HG03442 (cell line): ENCODE measurements at regions not wholly inside any gene's neighbourhood (a gene's known extent, or its start where the extent isn't known, plus 50 kb on each side); places are given as distances from the start of the nearest gene placed in this dataset.

Experiments used
- ATAC-seq: cut with Tn5 transposase; IDR thresholded peaks from one replicate; pipeline ENCODE4 v1.9.1; 2021; ENCODE audit warnings: mild to moderate bottlenecking, moderate library complexity; ENCODE audit not compliant: unreplicated experiment

DNA sequence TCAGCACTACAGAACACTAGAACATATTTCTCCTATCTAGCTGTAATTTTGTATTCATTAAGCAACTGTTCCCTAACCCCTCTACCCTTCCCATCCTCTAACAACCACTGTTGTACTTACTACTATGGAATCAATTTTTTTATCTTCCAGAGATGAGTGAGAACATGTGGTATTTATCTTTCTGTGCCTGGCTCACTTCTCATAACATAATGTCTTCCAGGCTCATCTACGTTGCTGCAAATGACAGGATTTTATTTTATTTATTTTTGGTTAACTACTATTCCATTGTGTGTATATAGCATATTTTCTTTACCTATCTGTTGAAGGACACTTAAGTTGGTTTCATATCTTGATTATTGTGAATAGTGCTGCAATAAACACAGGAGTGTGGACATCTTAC is 200.9 kb upstream of the CHRM2 start:
- no peak for ATAC-seq

GRCh38 chr7:136665878-136666509 is 202.5 kb upstream of the CHRM2 start:
- ATAC-seq, result no peak

- no peak for ATAC-seq
These were observed 203.9 kb upstream of the CHRM2 start for GRCh38 chr7:136664537-136664936.

GRCh38 chr7:136657482-136657921 is 210.9 kb upstream of the CHRM2 start:
- ATAC-seq, result no peak

GRCh38 chr7:136656516-136656915 is 211.9 kb upstream of the CHRM2 start:
- ATAC-seq, result no peak

GRCh38 chr7:136655414-136655813 is 213.0 kb upstream of the CHRM2 start:
- no peak for ATAC-seq

DNA sequence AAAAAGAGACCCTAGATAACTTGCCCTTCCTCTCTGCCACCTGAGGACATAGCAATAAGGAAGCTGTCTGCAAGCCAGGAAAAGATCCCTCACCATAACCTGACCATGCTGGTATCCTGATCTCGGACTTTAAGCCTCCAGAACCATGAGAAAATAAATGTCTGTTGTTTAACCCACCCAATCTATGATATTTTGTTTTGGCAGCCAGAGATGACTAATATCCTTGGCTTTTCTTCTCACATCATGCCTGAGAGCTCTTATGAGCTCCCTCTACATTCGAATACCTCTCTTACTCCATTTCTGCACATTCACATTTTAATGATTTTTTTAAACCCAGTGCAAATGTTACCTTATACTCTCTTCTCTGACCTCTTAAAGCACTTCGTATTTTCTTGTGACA is 214.0 kb upstream of the CHRM2 start:
- no peak for ATAC-seq

GRCh38 chr7:136652635-136653370 is 215.6 kb upstream of the CHRM2 start:
- ATAC-seq, result no peak

DNA sequence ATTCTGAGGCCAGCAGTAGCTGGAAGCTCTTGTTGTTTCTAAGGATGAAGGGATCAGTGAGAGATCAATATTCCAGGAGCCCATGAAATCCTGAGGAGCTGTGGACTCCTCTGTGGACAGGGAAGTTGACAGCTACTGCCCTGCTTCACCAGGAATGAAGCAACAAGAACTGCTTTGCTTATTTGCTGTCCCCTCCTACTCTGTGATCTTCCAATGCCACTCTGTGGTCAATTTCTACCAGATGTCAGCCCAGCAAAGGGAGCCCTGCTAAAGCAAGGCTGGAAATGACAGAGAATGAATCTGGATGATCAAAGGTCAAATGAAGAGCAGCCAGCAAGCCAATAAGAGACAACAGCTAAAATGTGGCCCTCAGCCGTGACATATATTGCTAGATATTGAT is 227.5 kb upstream of the CHRM2 start:
- ATAC-seq, result no peak

DNA sequence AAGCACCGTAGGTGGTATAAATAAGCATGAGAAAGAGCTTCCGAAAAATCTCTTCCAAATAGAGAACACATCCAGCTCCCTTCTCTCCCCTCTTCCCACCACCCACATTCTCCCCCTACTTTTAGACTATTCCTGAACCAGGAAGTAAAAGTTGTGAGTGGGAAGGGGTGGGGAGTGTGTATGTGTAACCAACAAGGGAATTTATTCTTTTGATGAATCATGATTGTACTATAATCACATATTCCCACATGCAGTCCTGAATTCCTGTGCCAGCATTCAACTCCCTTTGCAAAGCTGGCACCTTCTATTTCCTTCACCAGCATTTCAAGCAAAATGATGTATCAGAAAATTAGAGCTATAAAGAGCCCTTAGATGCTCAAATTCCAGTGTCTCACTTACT is 230.6 kb upstream of the CHRM2 start:
- no peak for ATAC-seq

- no peak for ATAC-seq
These were observed 232.7 kb upstream of the CHRM2 start for GRCh38 chr7:136635751-136636150.

- no peak for ATAC-seq
These were observed 249.6 kb upstream of the CHRM2 start for GRCh38 chr7:136618818-136619217.

DNA sequence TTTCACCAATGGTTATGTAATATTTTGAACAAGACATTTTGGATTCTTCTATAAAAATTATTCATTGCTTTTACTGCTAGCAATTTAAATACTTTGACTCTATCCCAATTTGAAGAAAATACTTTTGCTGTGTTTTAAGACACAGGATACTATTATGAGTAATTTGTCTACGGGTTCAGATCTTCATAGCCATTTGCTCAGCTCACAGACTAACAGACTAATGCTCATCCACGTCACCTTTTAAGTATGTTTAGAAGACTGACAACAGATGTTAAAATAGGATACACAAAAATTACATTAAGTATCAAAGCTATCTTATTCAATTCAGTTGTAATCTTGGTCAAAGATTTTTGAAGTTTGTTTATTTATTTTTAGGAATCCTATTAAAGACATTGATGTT is 251.3 kb upstream of the CHRM2 start:
- no peak for ATAC-seq

GRCh38 chr7:136605532-136606329 is 262.7 kb upstream of the CHRM2 start:
- ATAC-seq, result no peak

DNA sequence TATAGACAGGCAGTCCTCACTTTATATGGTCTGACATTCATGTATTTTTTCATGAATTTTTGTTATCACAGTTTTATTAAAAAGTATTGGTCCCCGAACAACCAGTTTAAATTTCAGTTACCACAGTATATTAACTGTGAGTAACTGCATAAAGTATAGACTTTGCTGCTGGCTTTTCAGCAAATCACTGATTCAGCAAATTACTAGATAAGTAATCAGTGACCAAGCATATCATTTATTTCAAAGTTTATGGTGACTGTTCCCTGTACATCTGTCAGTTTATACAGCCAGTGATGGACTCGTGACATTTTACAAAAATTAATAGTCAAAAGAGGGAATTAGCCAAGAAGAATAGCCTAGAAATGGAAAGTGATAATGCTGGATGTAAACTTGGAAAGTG is 266.7 kb upstream of the CHRM2 start:
- ATAC-seq, result no peak

GRCh38 chr7:136600475-136600874 is 268.0 kb upstream of the CHRM2 start:
- ATAC-seq, result no peak

GRCh38 chr7:136594739-136595144 is 273.7 kb upstream of the CHRM2 start:
- ATAC-seq, result no peak

DNA sequence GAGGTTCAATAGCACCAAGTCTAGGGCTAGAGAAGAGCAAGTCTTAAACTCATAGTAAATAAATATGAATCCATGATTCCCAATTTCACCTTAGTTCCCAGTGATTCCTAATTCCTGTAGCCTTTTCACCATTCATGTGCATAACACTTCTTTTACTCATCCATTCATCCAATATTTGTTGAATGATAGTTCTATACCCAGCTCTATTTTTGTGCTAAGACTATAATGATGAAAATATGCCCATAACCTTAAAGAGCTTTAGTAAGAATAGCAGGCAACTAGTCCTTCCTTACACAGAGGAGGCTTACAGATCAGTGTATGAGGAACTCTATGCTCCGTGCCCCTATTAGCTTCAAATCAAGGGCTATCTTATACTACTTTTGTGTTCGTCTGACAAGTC is 280.2 kb upstream of the CHRM2 start:
- no peak for ATAC-seq

- ATAC-seq, result no peak
These were observed 282.3 kb upstream of the CHRM2 start for GRCh38 chr7:136585954-136586670.

- ATAC-seq, result no peak
These were observed 302.0 kb upstream of the CHRM2 start for GRCh38 chr7:136566491-136566890.

GRCh38 chr7:136555933-136556332 is 312.5 kb upstream of the CHRM2 start:
- no peak for ATAC-seq
